ENCODE measurements at regions not wholly inside any gene's neighbourhood (a gene's known extent, or its start where the extent isn't known, plus 50 kb on each side); places are given as distances from the start of the nearest gene placed in this dataset.

- TF ChIP-seq, protein P1, sequence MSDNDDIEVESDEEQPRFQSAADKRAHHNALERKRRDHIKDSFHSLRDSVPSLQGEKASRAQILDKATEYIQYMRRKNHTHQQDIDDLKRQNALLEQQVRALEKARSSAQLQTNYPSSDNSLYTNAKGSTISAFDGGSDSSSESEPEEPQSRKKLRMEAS (IDR thresholded peaks at IDR 0.05): no peak
- TF ChIP-seq POLR2A (IDR thresholded peaks at IDR 0.05; ENCODE audit: low read length) (no peak), EP300 (IDR thresholded peaks at IDR 0.05) (no peak), RFX5 (IDR thresholded peaks at IDR 0.05) (no peak), ZFP36 (IDR thresholded peaks at IDR 0.05; ENCODE audit: borderline replicate concordance, partially characterized antibody) (no peak), CEBPB (IDR thresholded peaks at IDR 0.05) (no peak), FOXS1 (CRISPR knock-in tag; IDR thresholded peaks at IDR 0.05) (no peak), SMC3 (IDR thresholded peaks at IDR 0.05) (no peak), MYC (IDR thresholded peaks at IDR 0.05; ENCODE audit: borderline replicate concordance, low read length) (no peak)
- TF ChIP-seq, protein P2, sequence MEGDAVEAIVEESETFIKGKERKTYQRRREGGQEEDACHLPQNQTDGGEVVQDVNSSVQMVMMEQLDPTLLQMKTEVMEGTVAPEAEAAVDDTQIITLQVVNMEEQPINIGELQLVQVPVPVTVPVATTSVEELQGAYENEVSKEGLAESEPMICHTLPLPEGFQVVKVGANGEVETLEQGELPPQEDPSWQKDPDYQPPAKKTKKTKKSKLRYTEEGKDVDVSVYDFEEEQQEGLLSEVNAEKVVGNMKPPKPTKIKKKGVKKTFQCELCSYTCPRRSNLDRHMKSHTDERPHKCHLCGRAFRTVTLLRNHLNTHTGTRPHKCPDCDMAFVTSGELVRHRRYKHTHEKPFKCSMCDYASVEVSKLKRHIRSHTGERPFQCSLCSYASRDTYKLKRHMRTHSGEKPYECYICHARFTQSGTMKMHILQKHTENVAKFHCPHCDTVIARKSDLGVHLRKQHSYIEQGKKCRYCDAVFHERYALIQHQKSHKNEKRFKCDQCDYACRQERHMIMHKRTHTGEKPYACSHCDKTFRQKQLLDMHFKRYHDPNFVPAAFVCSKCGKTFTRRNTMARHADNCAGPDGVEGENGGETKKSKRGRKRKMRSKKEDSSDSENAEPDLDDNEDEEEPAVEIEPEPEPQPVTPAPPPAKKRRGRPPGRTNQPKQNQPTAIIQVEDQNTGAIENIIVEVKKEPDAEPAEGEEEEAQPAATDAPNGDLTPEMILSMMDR (IDR thresholded peaks at IDR 0.05): no peak
- TF ChIP-seq, protein P3, sequence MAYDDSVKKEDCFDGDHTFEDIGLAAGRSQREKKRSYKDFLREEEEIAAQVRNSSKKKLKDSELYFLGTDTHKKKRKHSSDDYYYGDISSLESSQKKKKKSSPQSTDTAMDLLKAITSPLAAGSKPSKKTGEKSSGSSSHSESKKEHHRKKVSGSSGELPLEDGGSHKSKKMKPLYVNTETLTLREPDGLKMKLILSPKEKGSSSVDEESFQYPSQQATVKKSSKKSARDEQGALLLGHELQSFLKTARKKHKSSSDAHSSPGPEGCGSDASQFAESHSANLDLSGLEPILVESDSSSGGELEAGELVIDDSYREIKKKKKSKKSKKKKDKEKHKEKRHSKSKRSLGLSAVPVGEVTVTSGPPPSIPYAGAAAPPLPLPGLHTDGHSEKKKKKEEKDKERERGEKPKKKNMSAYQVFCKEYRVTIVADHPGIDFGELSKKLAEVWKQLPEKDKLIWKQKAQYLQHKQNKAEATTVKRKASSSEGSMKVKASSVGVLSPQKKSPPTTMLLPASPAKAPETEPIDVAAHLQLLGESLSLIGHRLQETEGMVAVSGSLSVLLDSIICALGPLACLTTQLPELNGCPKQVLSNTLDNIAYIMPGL (CRISPR knock-in tag; IDR thresholded peaks at IDR 0.05; ENCODE audit: borderline replicate concordance): no peak
Observed at GRCh38 chr15:69659454-69660050, 206.9 kb downstream of the RPLP1 start.
